LNCaP clone FGC (cell line): ENCODE measurements at regions not wholly inside any gene's neighbourhood (a gene's known extent, or its start where the extent isn't known, plus 50 kb on each side); places are given as distances from the start of the nearest gene placed in this dataset.

ENCODE experiments used
- DNase-seq: peaks from one replicate; pipeline ENCODE4 v3.0.0-alpha.2; 2011; ENCODE audit warnings: low read depth
- H3K4me3 ChIP-seq: 2 replicates; pipeline ENCODE4 v1.5.1; 2011; ENCODE audit warnings: mild to moderate bottlenecking, low read depth, low read length, control low read depth
- TF ChIP-seq, protein P1 (sequence below): IDR thresholded peaks from 2 replicates; pipeline ENCODE4 v1.5.1; 2012; ENCODE audit warnings: mild to moderate bottlenecking; ENCODE audit not compliant: control insufficient read depth, insufficient read depth; ENCODE audit errors: extremely low read depth

DNA sequence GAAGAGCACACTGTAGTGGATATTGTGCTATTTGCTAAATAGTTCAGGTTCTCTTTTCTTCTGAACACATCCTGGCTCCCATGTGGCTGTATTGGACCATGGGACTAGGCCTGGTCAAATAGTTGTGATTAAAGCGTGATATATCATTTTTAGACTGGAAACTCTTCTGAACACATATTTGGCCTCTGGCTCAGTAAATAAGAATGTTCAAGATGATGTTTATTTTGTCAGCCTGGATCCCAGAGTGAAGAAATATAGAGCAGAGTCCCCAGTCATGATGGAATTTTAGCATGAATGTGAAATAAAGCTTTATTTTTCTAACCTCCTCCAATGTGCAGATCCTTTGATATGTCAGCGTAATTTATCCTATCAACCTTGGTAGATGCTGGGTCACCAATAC lies 542.6 kb downstream of the ADGRL2 start:
- no peak overlapping the region for H3K4me3 ChIP-seq
- TF ChIP-seq, protein P1, sequence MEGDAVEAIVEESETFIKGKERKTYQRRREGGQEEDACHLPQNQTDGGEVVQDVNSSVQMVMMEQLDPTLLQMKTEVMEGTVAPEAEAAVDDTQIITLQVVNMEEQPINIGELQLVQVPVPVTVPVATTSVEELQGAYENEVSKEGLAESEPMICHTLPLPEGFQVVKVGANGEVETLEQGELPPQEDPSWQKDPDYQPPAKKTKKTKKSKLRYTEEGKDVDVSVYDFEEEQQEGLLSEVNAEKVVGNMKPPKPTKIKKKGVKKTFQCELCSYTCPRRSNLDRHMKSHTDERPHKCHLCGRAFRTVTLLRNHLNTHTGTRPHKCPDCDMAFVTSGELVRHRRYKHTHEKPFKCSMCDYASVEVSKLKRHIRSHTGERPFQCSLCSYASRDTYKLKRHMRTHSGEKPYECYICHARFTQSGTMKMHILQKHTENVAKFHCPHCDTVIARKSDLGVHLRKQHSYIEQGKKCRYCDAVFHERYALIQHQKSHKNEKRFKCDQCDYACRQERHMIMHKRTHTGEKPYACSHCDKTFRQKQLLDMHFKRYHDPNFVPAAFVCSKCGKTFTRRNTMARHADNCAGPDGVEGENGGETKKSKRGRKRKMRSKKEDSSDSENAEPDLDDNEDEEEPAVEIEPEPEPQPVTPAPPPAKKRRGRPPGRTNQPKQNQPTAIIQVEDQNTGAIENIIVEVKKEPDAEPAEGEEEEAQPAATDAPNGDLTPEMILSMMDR = no peak
- DNase-seq = no peak

DNA sequence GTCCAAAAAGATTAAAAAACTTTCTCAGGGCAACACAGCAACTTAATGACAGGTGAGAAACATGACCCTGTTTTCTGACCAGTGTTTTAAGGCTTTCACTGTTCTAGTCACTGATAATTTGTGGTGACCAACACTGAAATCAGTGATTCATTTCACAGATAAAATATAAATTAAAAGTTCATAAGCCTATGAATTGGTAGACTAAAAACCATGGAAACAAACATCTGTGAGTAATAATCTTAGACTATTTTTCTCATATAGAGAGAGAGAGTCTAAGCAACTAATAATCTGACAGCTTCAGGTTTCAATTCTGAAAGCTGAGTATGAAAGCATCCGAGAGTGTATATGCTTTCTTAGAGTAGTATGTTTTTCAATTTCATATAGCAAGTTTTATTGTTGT lies 536.9 kb downstream of the ADGRL2 start:
- TF ChIP-seq, protein P1 = no peak
- no peak overlapping the region for H3K4me3 ChIP-seq
- DNase-seq = no peak

DNA sequence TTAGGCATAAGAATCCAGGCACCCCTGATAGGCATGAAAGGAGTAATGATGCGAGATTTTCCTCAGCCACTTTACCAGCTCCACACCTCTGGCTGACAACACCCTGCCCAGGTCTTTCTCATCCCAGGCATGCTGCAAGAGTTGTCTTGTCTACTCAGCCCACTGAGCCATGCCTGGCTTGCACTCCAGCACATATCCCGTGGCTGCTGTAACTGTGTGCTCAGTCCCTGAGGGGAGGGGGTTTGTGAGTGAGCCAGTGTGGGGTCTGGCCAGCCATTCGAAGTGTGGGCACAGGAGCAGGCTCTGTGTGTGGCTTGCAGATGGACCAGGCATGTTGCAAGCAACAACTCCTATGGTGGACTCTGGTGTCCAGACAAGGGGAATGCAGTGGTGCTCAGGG lies 529.6 kb downstream of the ADGRL2 start:
- no peak for DNase-seq
- TF ChIP-seq, protein P1 = no peak
- no peak overlapping the region for H3K4me3 ChIP-seq

DNA sequence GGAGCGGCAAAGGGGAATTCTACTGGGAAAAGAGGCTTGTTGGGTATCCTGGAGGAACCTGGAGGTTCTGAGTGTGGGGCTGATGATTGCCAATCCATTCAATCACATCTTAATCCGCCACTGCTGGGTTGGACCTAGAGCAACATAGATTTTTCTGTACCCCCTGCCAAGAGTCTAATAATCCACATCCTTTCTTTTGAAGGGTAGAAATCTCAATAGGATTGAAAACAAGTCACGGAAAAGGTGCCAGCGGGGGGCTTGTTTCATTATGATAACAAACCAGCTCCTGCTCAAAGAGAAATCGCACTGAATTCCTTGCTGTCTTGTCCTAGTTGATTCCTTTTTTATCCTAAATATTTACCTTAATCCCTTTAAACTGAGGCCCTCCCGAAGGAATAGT lies 528.5 kb downstream of the ADGRL2 start:
- TF ChIP-seq, protein P1 = no peak
- H3K4me3 ChIP-seq = no peak overlapping the region
- DNase-seq = no peak

DNA sequence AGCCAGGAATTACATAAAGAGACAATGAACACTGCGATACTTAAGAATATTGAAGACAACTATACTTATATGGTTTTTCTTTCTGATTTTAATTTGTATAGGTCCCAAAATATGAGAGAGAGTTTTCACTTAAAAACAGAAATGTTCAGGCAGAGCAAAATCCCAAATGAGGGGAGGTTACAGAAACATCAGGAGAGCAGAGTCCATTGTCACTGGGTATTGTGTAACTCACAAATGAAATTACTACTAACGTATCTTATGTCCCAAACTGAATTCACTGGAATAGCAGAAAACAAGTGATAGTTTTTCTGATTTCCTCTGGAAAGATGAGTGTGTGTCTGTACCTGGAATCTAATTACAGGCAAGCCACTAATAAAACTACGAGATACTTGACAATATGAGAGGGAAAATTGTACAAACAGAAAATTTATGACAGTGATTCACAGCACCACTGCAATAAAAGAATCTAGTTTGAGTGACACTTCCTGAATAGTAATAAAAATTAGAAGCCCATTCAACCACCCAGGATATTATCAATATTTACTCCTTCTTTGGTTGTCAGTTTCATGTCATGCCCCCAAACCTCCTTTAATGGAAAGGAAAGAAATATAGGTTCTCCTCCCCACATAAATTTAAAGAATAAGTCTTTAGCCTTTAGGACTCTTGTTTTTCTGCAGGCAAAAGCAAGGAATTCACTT lies 522.6 kb downstream of the ADGRL2 start:
- no peak for DNase-seq
- TF ChIP-seq, protein P1 = no peak
- H3K4me3 ChIP-seq = no peak overlapping the region

DNA sequence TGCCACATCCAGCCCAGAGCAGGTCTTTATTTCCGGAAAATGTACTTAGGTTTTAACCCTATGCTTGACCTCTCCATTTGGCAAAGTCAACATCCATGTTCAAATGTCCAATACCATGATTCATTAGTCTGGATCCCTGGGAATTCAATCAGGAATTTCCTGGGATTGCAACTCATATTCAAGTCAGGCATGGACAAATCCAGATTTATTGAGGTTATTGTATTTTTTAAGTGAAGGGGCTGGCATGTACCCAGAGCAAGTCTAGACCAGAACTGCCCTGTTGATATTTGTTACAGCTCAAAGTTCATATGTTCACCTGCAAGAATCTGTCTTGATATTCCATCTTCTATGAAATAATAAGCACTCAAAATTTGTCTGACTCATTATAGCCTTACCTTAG lies 521.1 kb downstream of the ADGRL2 start:
- DNase-seq = no peak
- TF ChIP-seq, protein P1 = no peak
- H3K4me3 ChIP-seq = no peak overlapping the region

DNA sequence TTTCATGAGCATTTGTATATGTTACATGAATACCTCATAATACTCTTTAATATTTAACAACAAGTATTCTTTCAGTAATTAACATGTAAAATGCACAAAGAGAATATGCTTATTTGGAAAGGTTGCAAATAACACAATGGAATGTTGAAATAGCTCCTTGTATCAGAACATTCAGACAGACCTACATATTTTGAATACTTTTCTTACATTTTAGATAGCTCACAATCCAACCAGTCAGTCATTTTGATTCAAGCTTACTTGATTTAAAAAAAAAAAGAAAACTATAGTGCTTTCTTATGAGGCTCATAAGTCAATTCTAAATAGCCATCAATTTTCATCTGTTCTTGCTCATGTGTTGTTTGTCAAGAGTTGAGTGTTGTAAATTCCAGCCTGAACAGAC lies 518.8 kb downstream of the ADGRL2 start:
- TF ChIP-seq, protein P1 = no peak

More for the DNA sequence above, 518.8 kb downstream of the ADGRL2 start:
- H3K4me3 ChIP-seq = no peak overlapping the region
- no peak for DNase-seq
